ENCODE measurements at regions not wholly inside any gene's neighbourhood (a gene's known extent, or its start where the extent isn't known, plus 50 kb on each side); places are given as distances from the start of the nearest gene placed in this dataset.

DNA sequence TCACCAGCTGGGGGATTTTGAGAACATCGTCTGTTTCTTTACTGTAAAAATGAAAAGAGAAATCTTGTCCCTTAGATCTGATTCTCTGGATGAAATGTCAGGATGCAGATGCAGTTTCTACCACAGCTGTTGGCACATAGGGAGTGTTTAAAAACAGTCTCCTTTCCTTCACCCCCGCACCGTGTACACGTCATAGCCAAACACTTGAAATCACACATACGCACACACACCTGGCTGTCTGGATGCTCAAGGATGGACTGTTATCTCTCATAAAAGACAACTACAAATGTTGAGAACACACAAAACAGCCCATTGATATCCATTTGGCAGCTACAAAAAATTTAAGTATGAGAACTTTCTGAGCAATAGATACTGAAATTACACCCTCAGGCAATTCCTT lies 275.8 kb upstream of the CLNK start:
- TF ChIP-seq, protein P1, sequence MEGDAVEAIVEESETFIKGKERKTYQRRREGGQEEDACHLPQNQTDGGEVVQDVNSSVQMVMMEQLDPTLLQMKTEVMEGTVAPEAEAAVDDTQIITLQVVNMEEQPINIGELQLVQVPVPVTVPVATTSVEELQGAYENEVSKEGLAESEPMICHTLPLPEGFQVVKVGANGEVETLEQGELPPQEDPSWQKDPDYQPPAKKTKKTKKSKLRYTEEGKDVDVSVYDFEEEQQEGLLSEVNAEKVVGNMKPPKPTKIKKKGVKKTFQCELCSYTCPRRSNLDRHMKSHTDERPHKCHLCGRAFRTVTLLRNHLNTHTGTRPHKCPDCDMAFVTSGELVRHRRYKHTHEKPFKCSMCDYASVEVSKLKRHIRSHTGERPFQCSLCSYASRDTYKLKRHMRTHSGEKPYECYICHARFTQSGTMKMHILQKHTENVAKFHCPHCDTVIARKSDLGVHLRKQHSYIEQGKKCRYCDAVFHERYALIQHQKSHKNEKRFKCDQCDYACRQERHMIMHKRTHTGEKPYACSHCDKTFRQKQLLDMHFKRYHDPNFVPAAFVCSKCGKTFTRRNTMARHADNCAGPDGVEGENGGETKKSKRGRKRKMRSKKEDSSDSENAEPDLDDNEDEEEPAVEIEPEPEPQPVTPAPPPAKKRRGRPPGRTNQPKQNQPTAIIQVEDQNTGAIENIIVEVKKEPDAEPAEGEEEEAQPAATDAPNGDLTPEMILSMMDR (IDR thresholded peaks at IDR 0.05; ENCODE audit: low read length), result no peak
- TF ChIP-seq EZH2 (IDR thresholded peaks at IDR 0.05; ENCODE audit: borderline replicate concordance, low read length), result no peak
- no peak overlapping the region for H3K4me3 ChIP-seq (ENCODE audit: low read depth, low read length, poor library complexity, severe bottlenecking)
- no peaks in the 10 kb centered on the region for H3K79me2 ChIP-seq (ENCODE audit: insufficient read depth, low read length)
- H2AFZ ChIP-seq (ENCODE audit: low read length), result no peak overlapping the region
- H3K9me3 ChIP-seq (ENCODE audit: low read length), result no peaks in the 10 kb centered on the region
- H3K27me3 ChIP-seq (ENCODE audit: insufficient read depth, low read length), result no peaks in the 10 kb centered on the region
- H3K9ac ChIP-seq (ENCODE audit: low read length), result no peak overlapping the region
- no peaks in the 10 kb centered on the region for H4K20me1 ChIP-seq (ENCODE audit: insufficient read depth, low read length)
- no peak overlapping the region for H3K4me2 ChIP-seq (ENCODE audit: low read length)
- H3F3A ChIP-seq (ENCODE audit: insufficient read depth, low read length), result no peaks in the 10 kb centered on the region
- no peaks in the 10 kb centered on the region for H3K9me2 ChIP-seq (ENCODE audit: low read depth, low read length)
- no peak overlapping the region for H3K27ac ChIP-seq (ENCODE audit: low read depth, low read length, poor library complexity, severe bottlenecking)
- H3K36me3 ChIP-seq (ENCODE audit: insufficient read depth, low read length), result no peaks in the 10 kb centered on the region
- no peaks in the 10 kb centered on the region for H3K4me1 ChIP-seq (ENCODE audit: insufficient read depth, low read length, severe bottlenecking)

DNA sequence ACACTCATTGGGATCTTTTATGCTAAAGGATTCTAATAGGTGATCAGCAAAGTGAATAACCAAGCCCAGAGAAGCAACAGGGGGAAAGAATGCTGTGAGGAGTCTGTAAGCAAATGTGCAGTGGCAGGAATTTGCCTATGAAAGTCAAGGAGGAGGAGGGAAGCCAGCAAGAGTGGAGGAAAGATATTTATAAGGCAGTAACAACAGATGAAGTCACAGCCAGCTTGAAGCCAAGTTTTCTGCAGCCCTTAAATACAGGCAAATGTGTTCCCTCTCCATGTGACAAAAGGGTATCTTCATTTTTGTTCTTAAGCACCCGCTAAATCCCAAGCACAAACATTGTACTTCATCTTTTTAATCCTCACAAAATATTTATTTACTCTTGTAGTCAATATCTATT lies 275.0 kb upstream of the CLNK start:
- TF ChIP-seq EZH2 (IDR thresholded peaks at IDR 0.05; ENCODE audit: borderline replicate concordance, low read length), result no peak
- TF ChIP-seq, protein P1 (IDR thresholded peaks at IDR 0.05; ENCODE audit: low read length), result no peak
- H3K36me3 ChIP-seq (ENCODE audit: insufficient read depth, low read length), result no peaks in the 10 kb centered on the region
- H3K4me2 ChIP-seq (ENCODE audit: low read length), result no peak overlapping the region
- no peaks in the 10 kb centered on the region for H3K4me1 ChIP-seq (ENCODE audit: insufficient read depth, low read length, severe bottlenecking)
- H4K20me1 ChIP-seq (ENCODE audit: insufficient read depth, low read length), result no peaks in the 10 kb centered on the region
- no peaks in the 10 kb centered on the region for H3K9me2 ChIP-seq (ENCODE audit: low read depth, low read length)
- H3F3A ChIP-seq (ENCODE audit: insufficient read depth, low read length), result no peaks in the 10 kb centered on the region
- no peak overlapping the region for H3K4me3 ChIP-seq (ENCODE audit: low read depth, low read length, poor library complexity, severe bottlenecking)
- H3K27ac ChIP-seq (ENCODE audit: low read depth, low read length, poor library complexity, severe bottlenecking), result no peak overlapping the region
- no peak overlapping the region for H3K9ac ChIP-seq (ENCODE audit: low read length)
- H2AFZ ChIP-seq (ENCODE audit: low read length), result no peak overlapping the region
- H3K79me2 ChIP-seq (ENCODE audit: insufficient read depth, low read length), result no peaks in the 10 kb centered on the region
- no peaks in the 10 kb centered on the region for H3K27me3 ChIP-seq (ENCODE audit: insufficient read depth, low read length)
- H3K9me3 ChIP-seq (ENCODE audit: low read length), result no peaks in the 10 kb centered on the region

DNA sequence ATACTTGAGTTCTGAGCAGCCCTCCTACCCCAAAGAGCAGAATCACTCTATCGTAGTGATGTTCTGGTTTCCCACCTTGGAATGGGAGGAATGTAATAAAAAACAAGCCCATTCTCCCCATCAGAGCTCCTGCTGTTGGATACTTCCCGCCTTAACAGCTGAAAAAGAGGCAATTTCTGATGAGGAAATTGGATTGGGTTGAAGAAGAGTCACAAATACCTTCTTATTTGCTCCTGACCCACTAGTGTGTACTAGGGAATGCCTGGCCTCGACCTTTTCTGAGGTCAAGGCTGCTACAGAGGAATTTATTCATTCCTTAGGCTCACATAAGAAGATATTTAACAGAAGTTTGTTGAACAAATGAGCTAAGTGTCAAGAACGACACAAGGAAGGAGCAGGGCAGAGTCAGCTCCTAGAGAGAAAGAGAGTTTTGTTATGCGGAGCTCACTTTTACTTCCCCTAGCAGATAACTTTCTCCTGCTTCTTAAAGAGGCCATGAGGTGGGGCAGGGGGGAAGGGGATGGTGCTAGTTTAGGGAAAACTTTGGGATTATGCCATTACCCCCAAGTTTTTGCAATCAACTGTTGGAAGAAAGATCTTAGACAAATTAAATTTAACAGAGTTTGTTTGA lies 273.8 kb upstream of the CLNK start:
- no peaks in the 10 kb centered on the region for H4K20me1 ChIP-seq (ENCODE audit: insufficient read depth, low read length)
- no peaks in the 10 kb centered on the region for H3F3A ChIP-seq (ENCODE audit: insufficient read depth, low read length)
- H3K9me3 ChIP-seq (ENCODE audit: low read length), result no peaks in the 10 kb centered on the region
- H3K9me2 ChIP-seq (ENCODE audit: low read depth, low read length), result no peaks in the 10 kb centered on the region
- H2AFZ ChIP-seq (ENCODE audit: low read length), result no peak overlapping the region
- TF ChIP-seq, protein P1 (IDR thresholded peaks at IDR 0.05; ENCODE audit: low read length), result no peak
- TF ChIP-seq EZH2 (IDR thresholded peaks at IDR 0.05; ENCODE audit: borderline replicate concordance, low read length), result no peak
- H3K4me2 ChIP-seq (ENCODE audit: low read length), result no peak overlapping the region
- no peaks in the 10 kb centered on the region for H3K4me1 ChIP-seq (ENCODE audit: insufficient read depth, low read length, severe bottlenecking)
- H3K4me3 ChIP-seq (ENCODE audit: low read depth, low read length, poor library complexity, severe bottlenecking), result no peak overlapping the region
- H3K9ac ChIP-seq (ENCODE audit: low read length), result no peak overlapping the region
- no peaks in the 10 kb centered on the region for H3K79me2 ChIP-seq (ENCODE audit: insufficient read depth, low read length)
- no peak overlapping the region for H3K27ac ChIP-seq (ENCODE audit: low read depth, low read length, poor library complexity, severe bottlenecking)
- no peaks in the 10 kb centered on the region for H3K36me3 ChIP-seq (ENCODE audit: insufficient read depth, low read length)
- H3K27me3 ChIP-seq (ENCODE audit: insufficient read depth, low read length), result no peaks in the 10 kb centered on the region

All from OCI-LY1 (cell line).